WERI-Rb-1 (cell line): ENCODE measurements at regions not wholly inside any gene's neighbourhood (a gene's known extent, or its start where the extent isn't known, plus 50 kb on each side); places are given as distances from the start of the nearest gene placed in this dataset.

Source experiments
- DNase-seq: peaks from one replicate; pipeline ENCODE4 v3.0.0-alpha.2; 2020
- H3K27ac ChIP-seq: fragments of 250-450 bp; sonication (Bioruptor Pico); 2 replicates; pipeline ENCODE4 v1.5.1; 2020; ENCODE audit warnings: mild to moderate bottlenecking, moderate library complexity
- H3K27me3 ChIP-seq: fragments of 250-450 bp; sonication (Bioruptor Pico); 2 replicates; pipeline ENCODE4 v1.5.1; 2021; ENCODE audit warnings: mild to moderate bottlenecking, low read depth, moderate library complexity; ENCODE audit not compliant: insufficient read depth, severe bottlenecking
- H3K36me3 ChIP-seq: fragments of 250-450 bp; sonication (Bioruptor Pico); 2 replicates; pipeline ENCODE4 v1.5.1; 2020; ENCODE audit warnings: mild to moderate bottlenecking, moderate library complexity
- H3K4me3 ChIP-seq: 2 replicates; pipeline ENCODE4 v1.5.1; 2011; ENCODE audit warnings: low read depth, mild to moderate bottlenecking, control low read depth, low read length
- H3K9me3 ChIP-seq: fragments of 250-450 bp; sonication (Bioruptor Pico); 2 replicates; pipeline ENCODE4 v1.5.1; 2021; ENCODE audit warnings: mild to moderate bottlenecking, moderate library complexity; ENCODE audit not compliant: severe bottlenecking
- CTCF ChIP-seq: IDR thresholded peaks from 2 replicates; pipeline ENCODE4 v1.5.1; 2011; ENCODE audit warnings: low read depth, mild to moderate bottlenecking, control low read depth, inconsistent platforms, low read length

GRCh38 chr7:46244757-46245156 lies 323.7 kb upstream of the IGFBP3 start:
- no peak overlapping the region for H3K27ac ChIP-seq

GRCh38 chr7:46243406-46243805 lies 322.3 kb upstream of the IGFBP3 start:
- Histone ChIP-seq H3K27me3 (no peaks in the 10 kb centered on the region), H3K4me3 (no peak overlapping the region), H3K9me3 (no peaks in the 10 kb centered on the region), H3K27ac (no peak overlapping the region), H3K36me3 (no peaks in the 10 kb centered on the region)
- TF ChIP-seq CTCF, result no peak
- DNase-seq, result no peak

More at GRCh38 chr7:46244757-46245156, 323.7 kb upstream of the IGFBP3 start:
- H3K9me3 ChIP-seq, result no peaks in the 10 kb centered on the region
- no peak for TF ChIP-seq CTCF
- H3K27me3 ChIP-seq, result no peaks in the 10 kb centered on the region
- DNase-seq, result no peak
- no peak overlapping the region for H3K4me3 ChIP-seq
- no peaks in the 10 kb centered on the region for H3K36me3 ChIP-seq

DNA sequence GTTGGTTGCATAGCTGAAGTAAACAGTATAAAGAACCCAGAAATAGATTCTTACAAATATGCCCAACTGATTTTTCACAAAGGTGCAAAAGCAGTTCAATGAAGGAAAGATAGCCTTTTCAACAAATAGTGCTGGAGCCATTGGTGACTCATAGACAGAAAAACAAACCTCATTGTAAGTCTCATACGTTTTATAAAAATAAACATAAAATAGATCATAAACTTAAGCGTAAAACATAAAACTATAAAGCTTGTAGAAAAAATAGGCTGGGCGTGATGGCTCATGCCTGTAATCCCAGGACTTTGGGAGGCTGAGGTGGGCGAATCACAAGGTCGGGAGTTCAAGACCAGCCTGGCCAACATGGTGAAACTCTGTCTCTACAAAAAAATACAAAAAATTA lies 318.8 kb upstream of the IGFBP3 start:
- no peak for DNase-seq
- H3K27ac ChIP-seq, result no peak overlapping the region
- H3K4me3 ChIP-seq, result no peak overlapping the region
- H3K9me3 ChIP-seq, result no peaks in the 10 kb centered on the region
- no peak for TF ChIP-seq CTCF
- H3K27me3 ChIP-seq, result peaks cover 2% of the 10 kb centered on the region
- no peaks in the 10 kb centered on the region for H3K36me3 ChIP-seq

DNA sequence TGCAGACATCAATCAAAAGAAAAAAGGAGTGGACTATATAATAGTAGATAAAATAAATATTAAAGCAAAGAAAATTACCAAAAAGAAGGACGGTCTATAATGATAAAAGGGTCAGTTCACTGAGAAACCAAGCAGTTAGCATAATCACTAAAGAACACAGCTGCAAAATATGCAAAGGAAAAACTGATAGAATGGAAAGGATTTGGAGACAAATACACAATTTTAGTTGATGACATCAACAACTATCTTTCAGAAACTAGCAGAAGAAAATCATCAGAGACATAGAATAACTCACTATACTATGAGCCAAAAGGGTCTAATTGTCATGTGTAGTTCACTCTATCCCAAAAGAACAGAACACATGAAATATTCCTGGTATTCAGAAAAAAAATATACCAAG lies 316.4 kb upstream of the IGFBP3 start:
- DNase-seq, result no peak
- H3K4me3 ChIP-seq, result no peak overlapping the region
- no peak overlapping the region for H3K27ac ChIP-seq
- H3K9me3 ChIP-seq, result no peaks in the 10 kb centered on the region
- no peaks in the 10 kb centered on the region for H3K36me3 ChIP-seq
- peaks cover 5% of the 10 kb centered on the region for H3K27me3 ChIP-seq
- TF ChIP-seq CTCF, result no peak

DNA sequence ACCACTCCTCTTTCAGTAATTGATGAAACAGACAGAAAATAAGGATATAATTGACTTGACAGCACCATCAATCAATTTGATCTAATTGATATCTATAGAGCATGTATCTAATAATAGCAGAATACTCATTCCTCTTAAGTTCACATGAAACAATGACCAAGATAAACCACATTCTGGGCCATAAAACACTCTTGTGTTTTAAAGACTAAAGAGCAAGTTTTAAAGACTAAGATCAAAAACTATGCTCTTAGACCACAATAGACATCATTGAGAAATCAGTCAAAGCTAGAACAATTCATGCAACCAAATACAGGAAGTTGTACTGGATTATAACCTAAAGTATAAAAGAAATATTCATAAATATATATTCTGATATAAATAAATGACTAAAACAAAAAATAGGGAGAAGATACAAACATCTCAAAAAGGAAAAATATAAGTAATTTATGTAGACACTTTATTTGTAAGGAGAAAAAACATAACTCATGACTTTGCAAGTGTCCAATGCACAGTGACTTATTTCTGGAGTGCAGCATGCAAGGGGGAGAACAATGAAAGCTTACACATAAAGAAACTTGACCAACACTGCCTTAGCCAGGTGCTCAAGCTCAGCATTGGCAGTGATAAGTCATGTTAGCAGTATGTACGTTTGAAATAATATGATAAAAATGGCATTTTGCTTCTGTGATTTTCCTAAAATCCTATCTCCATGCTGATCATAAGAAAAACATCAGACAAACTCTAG lies 312.7 kb upstream of the IGFBP3 start:
- TF ChIP-seq CTCF, result no peak
- Histone ChIP-seq H3K9me3 (no peaks in the 10 kb centered on the region), H3K36me3 (no peaks in the 10 kb centered on the region), H3K27ac (no peak overlapping the region), H3K4me3 (no peak overlapping the region), H3K27me3 (peaks cover 5% of the 10 kb centered on the region)
- DNase-seq, result no peak

- Histone ChIP-seq H3K4me3 (no peak overlapping the region), H3K36me3 (no peaks in the 10 kb centered on the region), H3K27me3 (peaks cover 2% of the 10 kb centered on the region), H3K27ac (no peak overlapping the region), H3K9me3 (no peaks in the 10 kb centered on the region)
- no peak for DNase-seq
- no peak for TF ChIP-seq CTCF
These were observed 309.9 kb upstream of the IGFBP3 start for GRCh38 chr7:46230990-46231305.
